K562 (cell line): ENCODE measurements at regions not wholly inside any gene's neighbourhood (a gene's known extent, or its start where the extent isn't known, plus 50 kb on each side); places are given as distances from the start of the nearest gene placed in this dataset.

Experiments used
- HDAC1 ChIP-seq, 2 experiments: fragments of 450-650 bp; IDR thresholded peaks; 2 replicates each; pipeline ENCODE4 v1.6.1; 2016 to 2017; ENCODE audit warnings: inconsistent platforms in 1 of 2, mild to moderate bottlenecking in 1 of 2, moderate library complexity in 1 of 2
- KLF16 ChIP-seq: IDR thresholded peaks from 2 replicates; pipeline ENCODE4 v1.6.1; 2016; ENCODE audit warnings: antibody characterized with exemption
- NCOA6 ChIP-seq: fragments of 450-650 bp; IDR thresholded peaks from 2 replicates; pipeline ENCODE4 v1.6.1; 2017; ENCODE audit warnings: mild to moderate bottlenecking
- PKNOX1 ChIP-seq: fragments of 450-650 bp; IDR thresholded peaks from 2 replicates; pipeline ENCODE4 v1.6.1; 2016
- RBM14 ChIP-seq: fragments of 200-400 bp; formaldehyde crosslinking; IDR thresholded peaks from 2 replicates; pipeline ENCODE4 v1.6.1; 2018; ENCODE audit warnings: low read depth, mild to moderate bottlenecking, low read length, moderate library complexity, borderline replicate concordance; ENCODE audit not compliant: insufficient read depth
- RBM15 ChIP-seq: fragments of 200-400 bp; formaldehyde crosslinking; IDR thresholded peaks from 2 replicates; pipeline ENCODE4 v1.6.1; 2018; ENCODE audit warnings: mild to moderate bottlenecking, low read length, moderate library complexity; ENCODE audit not compliant: insufficient read depth
- TAF1 ChIP-seq: IDR thresholded peaks from 2 replicates; pipeline ENCODE4 v1.6.1; 2011; ENCODE audit warnings: mild to moderate bottlenecking, low read length, moderate library complexity; ENCODE audit not compliant: insufficient read depth, control insufficient read depth, severe bottlenecking; ENCODE audit errors: extremely low read depth

GRCh38 chr7:152485826-152486225, 50.0 kb upstream of the KMT2C start (continued):
- TF ChIP-seq RBM14 (no peak), NCOA6 (no peak), TAF1 (no peak), HDAC1 (IDR thresholded peaks at IDR 0.05) (no peak), PKNOX1 (no peak), RBM15 (no peak), KLF16 (no peak)
- TF ChIP-seq, all 486 proteins: peak for 0
